ENCODE measurements at regions not wholly inside any gene's neighbourhood (a gene's known extent, or its start where the extent isn't known, plus 50 kb on each side); places are given as distances from the start of the nearest gene placed in this dataset.
"Not testable (repeated sequence)": the region's sequence is repeated elsewhere in the genome, so short reads cannot be mapped to it uniquely, and the experiment has no call there.

- H3K4me3 ChIP-seq (ENCODE audit: low read depth, low read length, poor library complexity, severe bottlenecking); H3K4me1 ChIP-seq (ENCODE audit: insufficient read depth, low read length, severe bottlenecking); H3K36me3 ChIP-seq (ENCODE audit: insufficient read depth, low read length); H3K4me2 ChIP-seq (ENCODE audit: low read length); H2AFZ ChIP-seq (ENCODE audit: low read length); H3K27me3 ChIP-seq (ENCODE audit: insufficient read depth, low read length); H3K9me2 ChIP-seq (ENCODE audit: low read depth, low read length); H3K9ac ChIP-seq (ENCODE audit: low read length); H3F3A ChIP-seq (ENCODE audit: insufficient read depth, low read length); H3K79me2 ChIP-seq (ENCODE audit: insufficient read depth, low read length); H3K9me3 ChIP-seq (ENCODE audit: low read length); H3K27ac ChIP-seq (ENCODE audit: low read depth, low read length, poor library complexity, severe bottlenecking); H4K20me1 ChIP-seq (ENCODE audit: insufficient read depth, low read length): not testable (repeated sequence)
These were observed 82.7 kb downstream of the TFRC start for GRCh38 chr3:195999176-195999575.

GRCh38 chr3:195996314-195996713 is 85.6 kb downstream of the TFRC start:
- not testable (repeated sequence) for H3K9me3 ChIP-seq (ENCODE audit: low read length); H3K36me3 ChIP-seq (ENCODE audit: insufficient read depth, low read length); H3K79me2 ChIP-seq (ENCODE audit: insufficient read depth, low read length); H3K27me3 ChIP-seq (ENCODE audit: insufficient read depth, low read length); H4K20me1 ChIP-seq (ENCODE audit: insufficient read depth, low read length); H2AFZ ChIP-seq (ENCODE audit: low read length); H3K9me2 ChIP-seq (ENCODE audit: low read depth, low read length); H3K4me3 ChIP-seq (ENCODE audit: low read depth, low read length, poor library complexity, severe bottlenecking); H3F3A ChIP-seq (ENCODE audit: insufficient read depth, low read length); H3K4me2 ChIP-seq (ENCODE audit: low read length); H3K4me1 ChIP-seq (ENCODE audit: insufficient read depth, low read length, severe bottlenecking); H3K27ac ChIP-seq (ENCODE audit: low read depth, low read length, poor library complexity, severe bottlenecking); H3K9ac ChIP-seq (ENCODE audit: low read length)

- not testable (repeated sequence) for H3K27me3 ChIP-seq (ENCODE audit: insufficient read depth, low read length)
These were observed 86.0 kb upstream of the TNK2 start for GRCh38 chr3:195994343-195994742.

GRCh38 chr3:195993671-195994070 is 85.3 kb upstream of the TNK2 start:
- not testable (repeated sequence) for H3K9me3 ChIP-seq (ENCODE audit: low read length); H3F3A ChIP-seq (ENCODE audit: insufficient read depth, low read length); H3K4me1 ChIP-seq (ENCODE audit: insufficient read depth, low read length, severe bottlenecking); H3K9ac ChIP-seq (ENCODE audit: low read length); H2AFZ ChIP-seq (ENCODE audit: low read length); H3K79me2 ChIP-seq (ENCODE audit: insufficient read depth, low read length); H3K9me2 ChIP-seq (ENCODE audit: low read depth, low read length); H3K27ac ChIP-seq (ENCODE audit: low read depth, low read length, poor library complexity, severe bottlenecking); H3K36me3 ChIP-seq (ENCODE audit: insufficient read depth, low read length); H3K4me3 ChIP-seq (ENCODE audit: low read depth, low read length, poor library complexity, severe bottlenecking); H3K27me3 ChIP-seq (ENCODE audit: insufficient read depth, low read length); H3K4me2 ChIP-seq (ENCODE audit: low read length); H4K20me1 ChIP-seq (ENCODE audit: insufficient read depth, low read length)

More at GRCh38 chr3:195994343-195994742, 86.0 kb upstream of the TNK2 start:
- not testable (repeated sequence) for H2AFZ ChIP-seq (ENCODE audit: low read length); H3K4me2 ChIP-seq (ENCODE audit: low read length); H3K9me2 ChIP-seq (ENCODE audit: low read depth, low read length); H3K9ac ChIP-seq (ENCODE audit: low read length); H3K27ac ChIP-seq (ENCODE audit: low read depth, low read length, poor library complexity, severe bottlenecking); H3K4me1 ChIP-seq (ENCODE audit: insufficient read depth, low read length, severe bottlenecking); H3K4me3 ChIP-seq (ENCODE audit: low read depth, low read length, poor library complexity, severe bottlenecking); H3K9me3 ChIP-seq (ENCODE audit: low read length); H3K79me2 ChIP-seq (ENCODE audit: insufficient read depth, low read length); H3K36me3 ChIP-seq (ENCODE audit: insufficient read depth, low read length); H4K20me1 ChIP-seq (ENCODE audit: insufficient read depth, low read length); H3F3A ChIP-seq (ENCODE audit: insufficient read depth, low read length)
- TF ChIP-seq, protein P1, sequence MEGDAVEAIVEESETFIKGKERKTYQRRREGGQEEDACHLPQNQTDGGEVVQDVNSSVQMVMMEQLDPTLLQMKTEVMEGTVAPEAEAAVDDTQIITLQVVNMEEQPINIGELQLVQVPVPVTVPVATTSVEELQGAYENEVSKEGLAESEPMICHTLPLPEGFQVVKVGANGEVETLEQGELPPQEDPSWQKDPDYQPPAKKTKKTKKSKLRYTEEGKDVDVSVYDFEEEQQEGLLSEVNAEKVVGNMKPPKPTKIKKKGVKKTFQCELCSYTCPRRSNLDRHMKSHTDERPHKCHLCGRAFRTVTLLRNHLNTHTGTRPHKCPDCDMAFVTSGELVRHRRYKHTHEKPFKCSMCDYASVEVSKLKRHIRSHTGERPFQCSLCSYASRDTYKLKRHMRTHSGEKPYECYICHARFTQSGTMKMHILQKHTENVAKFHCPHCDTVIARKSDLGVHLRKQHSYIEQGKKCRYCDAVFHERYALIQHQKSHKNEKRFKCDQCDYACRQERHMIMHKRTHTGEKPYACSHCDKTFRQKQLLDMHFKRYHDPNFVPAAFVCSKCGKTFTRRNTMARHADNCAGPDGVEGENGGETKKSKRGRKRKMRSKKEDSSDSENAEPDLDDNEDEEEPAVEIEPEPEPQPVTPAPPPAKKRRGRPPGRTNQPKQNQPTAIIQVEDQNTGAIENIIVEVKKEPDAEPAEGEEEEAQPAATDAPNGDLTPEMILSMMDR (IDR thresholded peaks at IDR 0.05; ENCODE audit: low read length): peak; percentile 15

DNA sequence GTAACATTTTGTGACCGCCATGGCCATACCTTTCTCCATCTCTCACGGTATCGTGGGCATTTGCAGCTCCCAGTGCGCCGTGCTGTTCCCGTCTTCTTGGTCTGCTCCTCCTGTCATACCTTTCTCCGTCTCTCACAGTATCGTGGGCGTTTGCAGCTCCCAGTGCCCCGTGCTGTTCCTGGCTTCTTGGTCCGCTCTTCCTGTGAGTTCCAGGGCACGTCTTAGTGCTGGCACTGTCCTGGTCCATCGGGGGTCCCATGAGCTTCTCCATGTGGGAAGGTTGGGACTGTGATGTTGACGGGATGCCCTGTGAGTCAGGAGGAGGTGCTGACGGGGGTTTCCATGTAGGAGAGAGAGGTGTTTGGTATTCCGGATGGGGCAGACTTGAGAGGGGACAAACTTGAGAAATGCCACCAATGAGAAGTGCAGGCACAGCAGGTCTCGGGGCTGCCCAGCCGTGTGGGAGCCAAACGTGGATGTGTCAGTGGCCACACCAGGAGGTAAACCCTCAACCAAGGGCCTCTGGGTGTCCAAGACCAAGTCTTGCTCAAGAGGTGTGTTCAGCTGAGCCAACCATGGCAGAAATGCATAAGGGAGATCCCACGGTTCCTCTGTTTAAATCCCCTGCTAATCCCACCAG is 84.7 kb upstream of the TNK2 start:
- not testable (repeated sequence) for H2AFZ ChIP-seq (ENCODE audit: low read length); H3K4me1 ChIP-seq (ENCODE audit: insufficient read depth, low read length, severe bottlenecking); H3K9me3 ChIP-seq (ENCODE audit: low read length); H3K27ac ChIP-seq (ENCODE audit: low read depth, low read length, poor library complexity, severe bottlenecking); H3F3A ChIP-seq (ENCODE audit: insufficient read depth, low read length); H4K20me1 ChIP-seq (ENCODE audit: insufficient read depth, low read length); H3K27me3 ChIP-seq (ENCODE audit: insufficient read depth, low read length); H3K4me2 ChIP-seq (ENCODE audit: low read length); H3K4me3 ChIP-seq (ENCODE audit: low read depth, low read length, poor library complexity, severe bottlenecking); H3K9me2 ChIP-seq (ENCODE audit: low read depth, low read length); H3K36me3 ChIP-seq (ENCODE audit: insufficient read depth, low read length); H3K79me2 ChIP-seq (ENCODE audit: insufficient read depth, low read length); H3K9ac ChIP-seq (ENCODE audit: low read length)

GRCh38 chr3:195991986-195992385 is 83.6 kb upstream of the TNK2 start:
- not testable (repeated sequence) for H3K9me2 ChIP-seq (ENCODE audit: low read depth, low read length); H3K4me1 ChIP-seq (ENCODE audit: insufficient read depth, low read length, severe bottlenecking); H3K27ac ChIP-seq (ENCODE audit: low read depth, low read length, poor library complexity, severe bottlenecking); H3K36me3 ChIP-seq (ENCODE audit: insufficient read depth, low read length); H3K79me2 ChIP-seq (ENCODE audit: insufficient read depth, low read length); H2AFZ ChIP-seq (ENCODE audit: low read length); H3K4me3 ChIP-seq (ENCODE audit: low read depth, low read length, poor library complexity, severe bottlenecking); H3K27me3 ChIP-seq (ENCODE audit: insufficient read depth, low read length); H4K20me1 ChIP-seq (ENCODE audit: insufficient read depth, low read length); H3K9me3 ChIP-seq (ENCODE audit: low read length); H3K4me2 ChIP-seq (ENCODE audit: low read length); H3K9ac ChIP-seq (ENCODE audit: low read length); H3F3A ChIP-seq (ENCODE audit: insufficient read depth, low read length)

DNA sequence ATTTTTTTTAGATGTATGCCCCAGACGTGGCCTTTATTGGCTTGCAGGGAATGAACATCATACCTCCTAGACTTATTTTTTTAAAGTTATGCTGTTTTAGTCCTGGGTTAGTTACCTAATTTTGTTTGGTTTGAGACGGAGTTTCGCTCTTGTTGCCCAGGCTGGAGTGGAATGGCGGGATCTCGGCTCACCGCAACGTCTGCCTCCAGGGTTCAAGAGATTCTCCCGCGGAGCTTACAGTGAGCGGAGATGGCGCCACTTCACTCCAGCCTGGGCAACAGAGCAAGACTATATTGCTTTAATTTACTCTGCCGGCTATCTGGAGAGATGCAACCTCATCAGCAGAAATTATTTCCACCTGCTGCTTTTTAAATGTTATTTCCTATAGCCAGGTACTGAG is 82.9 kb upstream of the TNK2 start:
- not testable (repeated sequence) for H3K36me3 ChIP-seq (ENCODE audit: insufficient read depth, low read length); H3K9ac ChIP-seq (ENCODE audit: low read length)

More for the DNA sequence above, 82.9 kb upstream of the TNK2 start:
- H3K79me2 ChIP-seq (ENCODE audit: insufficient read depth, low read length); H3K4me1 ChIP-seq (ENCODE audit: insufficient read depth, low read length, severe bottlenecking); H3K9me2 ChIP-seq (ENCODE audit: low read depth, low read length); H3K9me3 ChIP-seq (ENCODE audit: low read length); H3K4me3 ChIP-seq (ENCODE audit: low read depth, low read length, poor library complexity, severe bottlenecking); H3K27ac ChIP-seq (ENCODE audit: low read depth, low read length, poor library complexity, severe bottlenecking); H3K4me2 ChIP-seq (ENCODE audit: low read length); H4K20me1 ChIP-seq (ENCODE audit: insufficient read depth, low read length); H3K27me3 ChIP-seq (ENCODE audit: insufficient read depth, low read length); H3F3A ChIP-seq (ENCODE audit: insufficient read depth, low read length); H2AFZ ChIP-seq (ENCODE audit: low read length): not testable (repeated sequence)
